Omental fat pad (tissue), 3 donors: ENCODE measurements at regions not wholly inside any gene's neighbourhood (a gene's known extent, or its start where the extent isn't known, plus 50 kb on each side); places are given as distances from the start of the nearest gene placed in this dataset.
"Not testable (repeated sequence)": the region's sequence is repeated elsewhere in the genome, so short reads cannot be mapped to it uniquely, and the experiment has no call there.

ENCODE experiments used
- ATAC-seq: fragments of 150-250 bp; one replicate; pipeline ENCODE4 v1.9.1; 2016; ENCODE audit warnings: mild to moderate bottlenecking, moderate library complexity; ENCODE audit not compliant: low FRiP score
- DNase-seq: peaks from one replicate; pipeline ENCODE4 v3.0.0-alpha.2; 2019; ENCODE audit warnings: low spot score
- TF ChIP-seq, protein P1 (sequence below), 3 donors: fragments of 450-650 bp; IDR thresholded peaks; one replicate each; pipeline ENCODE4 v1.5.1; 2016 to 2017; ENCODE audit warnings: antibody characterized with exemption in 3 of 3, mild to moderate bottlenecking in 3 of 3, moderate library complexity in 2 of 3

- ATAC-seq: no peak
- TF ChIP-seq, protein P1, sequence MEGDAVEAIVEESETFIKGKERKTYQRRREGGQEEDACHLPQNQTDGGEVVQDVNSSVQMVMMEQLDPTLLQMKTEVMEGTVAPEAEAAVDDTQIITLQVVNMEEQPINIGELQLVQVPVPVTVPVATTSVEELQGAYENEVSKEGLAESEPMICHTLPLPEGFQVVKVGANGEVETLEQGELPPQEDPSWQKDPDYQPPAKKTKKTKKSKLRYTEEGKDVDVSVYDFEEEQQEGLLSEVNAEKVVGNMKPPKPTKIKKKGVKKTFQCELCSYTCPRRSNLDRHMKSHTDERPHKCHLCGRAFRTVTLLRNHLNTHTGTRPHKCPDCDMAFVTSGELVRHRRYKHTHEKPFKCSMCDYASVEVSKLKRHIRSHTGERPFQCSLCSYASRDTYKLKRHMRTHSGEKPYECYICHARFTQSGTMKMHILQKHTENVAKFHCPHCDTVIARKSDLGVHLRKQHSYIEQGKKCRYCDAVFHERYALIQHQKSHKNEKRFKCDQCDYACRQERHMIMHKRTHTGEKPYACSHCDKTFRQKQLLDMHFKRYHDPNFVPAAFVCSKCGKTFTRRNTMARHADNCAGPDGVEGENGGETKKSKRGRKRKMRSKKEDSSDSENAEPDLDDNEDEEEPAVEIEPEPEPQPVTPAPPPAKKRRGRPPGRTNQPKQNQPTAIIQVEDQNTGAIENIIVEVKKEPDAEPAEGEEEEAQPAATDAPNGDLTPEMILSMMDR (IDR thresholded peaks at IDR 0.05): no peak
- DNase-seq: no peak
Observed at GRCh38 chr6:51116723-51117122, 298.1 kb downstream of the TFAP2B start.

- no peak for DNase-seq
- TF ChIP-seq, protein P1 (IDR thresholded peaks at IDR 0.05): no peak
- ATAC-seq: no peak
Observed at GRCh38 chr6:51118792-51119191, 300.1 kb downstream of the TFAP2B start.

DNA sequence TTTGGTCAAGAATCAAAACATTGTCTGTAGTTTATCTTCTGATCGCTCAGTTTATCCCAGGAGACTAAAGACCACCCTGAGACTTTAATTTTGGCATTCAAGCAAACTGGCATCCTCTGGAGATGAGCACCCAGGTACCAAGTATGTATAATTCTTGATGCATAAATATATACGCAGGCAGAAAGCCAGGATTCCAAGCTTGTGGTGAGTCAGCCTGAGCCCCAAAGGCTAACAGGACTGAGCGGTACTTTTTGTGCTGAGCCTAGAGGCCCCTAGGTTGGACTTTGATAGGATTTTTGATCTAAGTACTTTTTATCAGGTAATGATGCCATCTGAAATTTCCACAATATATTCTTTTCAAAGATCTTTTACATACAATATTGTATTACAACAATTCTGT, 301.3 kb downstream of the TFAP2B start:
- no peak for DNase-seq
- TF ChIP-seq, protein P1 (IDR thresholded peaks at IDR 0.05): no peak
- ATAC-seq: no peak

DNA sequence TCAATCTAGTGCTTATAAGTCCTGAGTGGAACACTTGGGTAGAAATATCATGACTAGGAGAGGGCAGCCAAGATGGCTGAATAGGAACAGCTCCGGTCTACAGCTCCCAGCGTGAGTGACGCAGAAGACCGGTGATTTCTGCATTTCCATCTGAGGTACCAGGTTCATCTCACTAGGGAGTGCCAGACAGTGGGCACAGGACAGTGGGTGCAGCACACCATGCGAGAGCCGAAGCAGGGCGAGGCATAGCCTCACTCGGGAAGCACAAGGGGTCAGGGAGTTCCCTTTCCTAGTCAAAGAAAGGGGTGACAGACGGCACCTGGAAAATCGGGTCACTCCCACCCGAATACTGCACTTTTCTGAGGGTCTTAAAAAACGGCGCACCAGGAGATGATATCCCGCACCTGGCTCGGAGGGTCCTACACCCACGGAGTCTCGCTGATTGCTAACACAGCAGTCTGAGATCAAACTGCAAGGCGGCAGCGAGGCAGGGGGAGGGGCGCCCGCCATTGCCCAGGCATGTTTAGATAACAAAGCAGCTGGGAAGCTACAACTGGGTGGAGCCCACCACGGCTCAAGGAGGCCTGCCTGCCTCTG, 302.8 kb downstream of the TFAP2B start:
- ATAC-seq: not testable (repeated sequence)

GRCh38 chr6:51129043-51129442, 310.4 kb downstream of the TFAP2B start:
- TF ChIP-seq, protein P1 (IDR thresholded peaks at IDR 0.05): no peak
- DNase-seq (no peak), ATAC-seq (no peak)

More for the DNA sequence above, 302.8 kb downstream of the TFAP2B start:
- not testable (repeated sequence) for DNase-seq

DNA sequence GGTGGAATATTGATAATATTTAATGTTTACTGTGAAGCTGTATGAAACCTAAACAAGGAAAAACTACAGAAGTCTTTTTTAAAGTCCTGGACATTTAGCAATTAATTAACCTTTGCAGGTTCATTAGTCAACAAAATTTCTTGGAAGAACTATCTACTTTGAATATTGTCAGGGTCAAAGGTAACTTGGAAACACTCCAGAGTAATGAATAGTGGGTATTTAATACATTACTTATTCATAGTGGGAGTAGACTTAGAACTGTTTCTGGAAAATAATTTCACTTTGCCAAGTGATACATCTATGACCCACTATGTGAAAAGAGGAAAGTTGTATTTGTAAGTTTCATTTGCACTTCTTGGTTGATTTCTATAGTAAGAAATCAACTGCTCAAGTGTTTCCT, 319.1 kb downstream of the TFAP2B start:
- DNase-seq (no peak), ATAC-seq (no peak)
- TF ChIP-seq, protein P1 (IDR thresholded peaks at IDR 0.05): no peak

- TF ChIP-seq, protein P1 (IDR thresholded peaks at IDR 0.05): no peak
- ATAC-seq: no peak
- no peak for DNase-seq
Observed at GRCh38 chr6:51139950-51140385, 321.3 kb downstream of the TFAP2B start.
